ENCODE measurements at regions not wholly inside any gene's neighbourhood (a gene's known extent, or its start where the extent isn't known, plus 50 kb on each side); places are given as distances from the start of the nearest gene placed in this dataset.
"Not testable (repeated sequence)": the region's sequence is repeated elsewhere in the genome, so short reads cannot be mapped to it uniquely, and the experiment has no call there.

- not testable (repeated sequence) for DNase-seq
Observed at GRCh38 chr21:13802757-13803156, 193.2 kb downstream of the POTED start.
